ENCODE measurements at regions not wholly inside any gene's neighbourhood (a gene's known extent, or its start where the extent isn't known, plus 50 kb on each side); places are given as distances from the start of the nearest gene placed in this dataset.

- intact Hi-C loops (cut with micrococcal nuclease): loop anchor here (1.0 kb wide), 1 partner anchor 1132 kb away; no protein-coding TSS in a partner anchor
Observed at GRCh38 chr13:111474136-111475002, 153.9 kb downstream of the TEX29 start.

- intact Hi-C loops (cut with micrococcal nuclease): no loop called here
Observed at GRCh38 chr13:111475488-111475887, 155.0 kb downstream of the TEX29 start.

GRCh38 chr13:111476197-111476596, 155.8 kb downstream of the TEX29 start:
- intact Hi-C loops (cut with micrococcal nuclease): no loop called here

DNA sequence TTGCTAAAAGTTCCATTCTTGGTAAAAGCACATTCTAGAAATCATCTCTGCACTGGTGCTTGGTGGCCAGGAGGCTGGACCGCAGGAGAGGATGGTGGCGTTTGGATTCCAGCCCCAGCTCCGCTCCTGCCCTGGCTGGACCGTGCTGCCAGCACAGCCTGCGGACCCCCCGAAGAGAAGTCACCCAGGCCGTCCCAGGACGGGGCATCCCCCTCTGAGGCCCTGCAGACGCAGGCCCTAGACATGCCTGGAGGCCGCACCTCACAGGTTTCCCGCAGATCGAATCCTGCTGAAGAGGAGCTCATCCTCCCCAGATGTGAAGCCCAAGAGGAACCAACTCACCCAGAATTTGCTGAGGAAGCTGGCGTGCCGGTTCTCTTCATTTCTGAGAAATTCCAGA, 159.0 kb downstream of the TEX29 start:
- intact Hi-C loops (cut with micrococcal nuclease): no loop called here

DNA sequence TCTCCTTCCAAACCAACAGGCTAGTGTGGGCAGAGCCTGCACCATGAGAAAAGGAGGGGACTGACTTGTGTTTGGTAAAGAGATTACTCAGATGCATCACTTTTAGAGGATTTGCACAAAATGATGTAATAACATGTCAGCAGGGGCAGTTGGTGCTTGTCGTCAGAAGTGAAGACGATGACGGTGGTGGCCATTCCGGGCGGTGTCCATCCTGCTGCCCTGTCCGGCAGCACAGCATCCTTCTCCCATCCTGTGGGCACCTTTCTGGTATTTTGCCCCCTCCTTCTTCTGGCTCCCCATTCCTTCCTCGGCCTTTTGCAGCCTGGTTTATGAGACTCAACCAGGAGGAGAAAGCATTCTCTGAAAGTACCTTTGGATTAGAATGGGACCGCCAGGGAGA, 160.1 kb downstream of the TEX29 start:
- intact Hi-C loops (cut with micrococcal nuclease): no loop called here

DNA sequence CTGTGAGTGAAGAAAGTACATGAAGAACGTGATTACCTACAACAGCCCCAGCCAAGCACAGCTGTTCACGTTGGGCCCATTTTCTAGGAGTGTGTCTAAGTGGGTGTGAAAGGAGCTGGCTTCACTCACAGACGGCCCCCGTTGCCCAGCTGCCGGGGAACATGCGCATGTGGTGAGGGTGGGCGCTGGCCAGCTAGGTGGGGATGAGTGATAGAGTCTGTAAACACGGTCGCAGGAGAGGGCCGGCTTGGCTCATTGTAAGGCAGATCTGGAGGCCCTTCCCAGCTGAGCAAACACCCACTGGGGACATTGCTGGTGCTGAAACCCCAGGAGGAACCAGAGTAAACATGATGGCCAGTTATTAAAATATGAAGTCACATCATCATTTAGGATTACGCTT, 160.5 kb downstream of the TEX29 start:
- intact Hi-C loops (cut with micrococcal nuclease): no loop called here

DNA sequence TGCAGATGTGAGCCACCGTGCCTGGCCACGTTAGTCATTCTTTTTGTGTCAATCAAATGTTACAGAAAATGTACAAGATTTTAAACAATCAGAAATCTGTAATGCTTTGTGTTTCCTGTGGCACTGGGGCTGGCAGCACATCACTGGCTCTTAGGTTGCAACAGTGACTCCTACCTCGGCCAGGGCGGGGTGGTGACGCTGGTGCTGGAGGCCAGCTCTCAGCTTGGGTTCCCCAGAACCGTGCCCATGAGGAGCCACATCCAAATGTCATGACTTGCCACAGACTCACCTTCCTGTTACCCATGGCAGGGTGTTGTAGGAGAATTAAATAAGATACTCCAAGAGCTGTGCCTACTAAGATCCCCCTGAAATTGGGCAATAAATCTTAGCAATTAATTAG, 161.7 kb downstream of the TEX29 start:
- intact Hi-C loops (cut with micrococcal nuclease): no loop called here

- intact Hi-C loops (cut with micrococcal nuclease): no loop called here
Observed at GRCh38 chr13:111482806-111483620, 162.6 kb downstream of the TEX29 start.

- intact Hi-C loops (cut with micrococcal nuclease): no loop called here
Observed at GRCh38 chr13:111483621-111483987, 163.2 kb downstream of the TEX29 start.

DNA sequence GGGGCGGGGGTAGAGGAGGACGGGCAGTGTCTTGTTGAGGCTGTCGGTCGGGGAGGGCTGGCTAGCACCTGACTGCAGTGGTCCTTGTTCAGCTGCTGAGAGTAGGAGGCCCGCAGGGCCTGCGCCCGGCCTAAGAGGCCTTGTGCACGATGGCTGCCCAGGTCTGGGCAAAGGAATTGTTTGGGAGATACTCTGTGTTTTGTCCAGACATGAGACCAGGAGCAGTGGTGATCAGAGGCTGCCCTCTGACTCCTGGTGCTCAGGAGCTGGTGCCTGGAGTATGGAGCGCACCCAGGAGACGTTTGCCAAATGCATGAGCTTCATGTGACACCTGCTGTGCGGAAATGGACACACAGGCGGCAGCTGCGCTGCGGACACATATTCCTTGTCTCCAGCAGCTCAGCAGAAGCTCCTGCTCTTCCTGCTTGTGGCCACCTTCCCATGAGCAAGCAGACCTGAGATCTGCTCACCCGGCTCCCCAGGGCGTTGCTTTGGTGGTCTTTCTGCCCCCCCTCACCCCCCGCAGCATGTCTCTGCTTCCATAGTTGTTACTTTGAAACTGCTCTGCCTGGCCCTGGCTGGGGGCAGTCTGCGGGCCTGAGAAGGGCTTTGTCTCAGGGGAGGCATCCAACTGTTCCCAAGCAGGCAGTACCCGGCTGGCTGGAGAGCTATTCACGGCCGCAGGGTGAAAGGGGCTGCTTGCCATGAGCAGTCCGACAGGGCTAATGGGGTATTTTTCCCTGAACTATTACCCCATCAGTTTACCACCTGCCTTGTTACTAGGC, 163.9 kb downstream of the TEX29 start:
- intact Hi-C loops (cut with micrococcal nuclease): no loop called here

- intact Hi-C loops (cut with micrococcal nuclease): no loop called here
Observed at GRCh38 chr13:111484959-111485358, 164.5 kb downstream of the TEX29 start.

- intact Hi-C loops (cut with micrococcal nuclease): no loop called here
Observed at GRCh38 chr13:111485491-111486250, 165.2 kb downstream of the TEX29 start.

GRCh38 chr13:111486331-111486730, 165.9 kb downstream of the TEX29 start:
- intact Hi-C loops (cut with micrococcal nuclease): no loop called here

DNA sequence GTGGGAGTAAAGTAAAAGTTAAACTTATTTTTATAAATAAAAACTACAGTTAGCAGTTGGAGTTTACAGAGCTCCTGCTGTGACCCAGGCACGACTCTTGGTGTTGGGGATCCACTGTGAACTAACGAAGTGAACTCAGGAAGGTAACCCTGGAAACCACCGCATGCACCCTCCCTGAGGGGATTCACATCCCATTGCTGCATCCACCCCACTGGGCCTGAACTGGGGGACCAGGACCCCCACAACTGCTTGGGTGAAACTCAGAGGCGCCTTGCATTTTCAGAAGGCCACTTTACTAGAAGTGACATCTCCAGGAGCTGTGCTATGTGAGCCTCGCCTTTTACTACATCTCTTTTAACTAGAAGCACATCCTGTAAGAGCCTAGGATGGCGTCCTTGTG, 166.4 kb downstream of the TEX29 start:
- intact Hi-C loops (cut with micrococcal nuclease): no loop called here

- intact Hi-C loops (cut with micrococcal nuclease): no loop called here
Observed at GRCh38 chr13:111488486-111489132, 168.2 kb downstream of the TEX29 start.

GRCh38 chr13:111489301-111489700, 168.9 kb downstream of the TEX29 start:
- intact Hi-C loops (cut with micrococcal nuclease): no loop called here

GRCh38 chr13:111490611-111491010, 170.2 kb downstream of the TEX29 start:
- intact Hi-C loops (cut with micrococcal nuclease): no loop called here

DNA sequence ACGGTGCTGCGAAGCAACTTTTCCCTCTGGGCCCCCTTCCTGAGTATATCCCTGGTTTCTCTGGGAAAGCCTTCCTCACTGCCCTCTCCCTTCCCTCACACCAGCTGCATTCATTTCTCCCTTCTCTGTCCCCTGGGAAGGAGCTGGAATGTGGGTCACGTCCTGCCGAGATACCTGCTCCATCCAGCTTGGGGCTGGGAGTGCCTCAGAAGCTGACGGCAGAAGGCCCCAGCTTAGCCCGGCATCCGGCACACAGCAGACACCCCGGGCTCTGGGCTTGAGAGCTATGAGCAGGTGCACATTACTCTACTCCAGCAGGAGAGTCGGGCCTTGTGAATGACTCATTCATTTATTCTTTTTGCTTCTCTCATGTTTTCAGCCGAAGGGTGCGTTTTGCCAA, 170.6 kb downstream of the TEX29 start:
- intact Hi-C loops (cut with micrococcal nuclease): no loop called here

DNA sequence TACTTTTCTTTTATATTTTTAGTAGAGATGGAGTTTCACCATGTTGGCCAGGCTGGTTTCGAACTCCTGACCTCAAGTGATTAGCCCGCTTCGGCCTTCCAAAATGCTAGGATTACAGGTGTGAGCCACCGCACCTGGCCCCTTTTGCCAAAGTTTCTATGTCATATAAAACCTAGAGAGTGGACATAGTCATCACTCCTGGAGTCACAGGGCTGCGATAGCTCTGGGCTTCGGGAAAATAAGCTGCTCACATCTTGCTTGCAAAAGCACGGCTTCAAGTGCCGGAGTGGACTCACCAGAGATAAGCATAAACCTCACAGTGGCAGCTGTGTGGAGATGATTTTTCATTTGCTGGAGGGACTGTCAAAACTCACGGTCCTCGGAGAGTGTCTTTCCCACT, 171.2 kb downstream of the TEX29 start:
- intact Hi-C loops (cut with micrococcal nuclease): no loop called here

DNA sequence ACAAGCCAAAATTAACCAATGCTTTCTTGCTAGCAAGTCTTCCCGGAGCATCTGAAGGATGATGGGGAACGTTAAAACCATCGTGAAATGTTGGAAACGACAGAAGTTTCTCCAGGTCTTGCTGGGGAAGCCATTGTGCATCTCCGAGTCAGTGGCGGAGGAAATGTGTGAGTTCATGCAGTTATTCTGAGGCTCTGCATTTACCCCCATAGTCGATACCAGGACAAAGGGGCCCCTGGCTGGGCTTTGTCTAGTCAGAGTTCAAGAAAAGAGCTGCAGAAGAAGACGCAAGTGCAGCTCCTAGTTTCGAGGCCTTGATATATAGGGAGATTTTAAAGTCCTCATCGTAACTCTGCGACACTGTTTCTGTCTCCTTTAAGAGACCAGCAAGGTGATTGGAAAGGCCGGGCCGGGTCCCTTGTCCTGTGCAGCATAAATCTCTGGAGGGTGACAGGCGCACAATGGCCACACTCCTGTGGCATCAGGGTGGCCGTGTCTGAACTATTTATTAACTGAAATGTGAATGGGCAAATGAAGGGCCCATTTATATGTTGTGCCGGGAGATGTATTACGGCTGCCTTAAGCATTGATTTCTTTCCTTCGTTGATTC, 172.0 kb downstream of the TEX29 start:
- intact Hi-C loops (cut with micrococcal nuclease): no loop called here
